SU-DHL-6 (cell line): ENCODE measurements at regions not wholly inside any gene's neighbourhood (a gene's known extent, or its start where the extent isn't known, plus 50 kb on each side); places are given as distances from the start of the nearest gene placed in this dataset.

ENCODE experiments used
- H2AFZ ChIP-seq: fragments of 200-600 bp; sonication (generic); 2 replicates; pipeline ENCODE4 v1.6.1; 2014; ENCODE audit warnings: low read depth, mild to moderate bottlenecking, moderate library complexity, mixed read lengths, antibody characterized with exemption, low read length; ENCODE audit not compliant: severe bottlenecking
- H3F3A ChIP-seq: fragments of 200-600 bp; shearing (Covaris generic); 2 replicates; pipeline ENCODE4 v1.6.0; 2016; ENCODE audit warnings: antibody characterized with exemption, mild to moderate bottlenecking; ENCODE audit not compliant: insufficient read depth
- H3K27ac ChIP-seq: fragments of 200-600 bp; sonication (generic); 2 replicates; pipeline ENCODE4 v1.5.1; 2016; ENCODE audit warnings: low read depth, mild to moderate bottlenecking, low read length, moderate library complexity, mixed read lengths
- H3K27me3 ChIP-seq: fragments of 200-600 bp; sonication (generic), shearing (Covaris generic); 2 replicates; pipeline ENCODE4 v1.6.0; 2014; ENCODE audit warnings: mild to moderate bottlenecking, low read length
- H3K36me3 ChIP-seq: fragments of 200-600 bp; sonication (generic); 2 replicates; pipeline ENCODE4 v1.6.1; 2014; ENCODE audit warnings: mild to moderate bottlenecking, low read length, mixed read lengths
- H3K4me2 ChIP-seq: fragments of 300-600, 200-600 bp; shearing (Covaris generic), sonication (generic); 2 replicates; pipeline ENCODE4 v1.6.0; 2014; ENCODE audit warnings: low read length, low read depth, mild to moderate bottlenecking; ENCODE audit not compliant: poor library complexity, severe bottlenecking
- H3K4me3 ChIP-seq: fragments of 200-600 bp; sonication (generic); 2 replicates; pipeline ENCODE4 v1.5.1; 2014; ENCODE audit warnings: antibody characterized with exemption, low read length, mild to moderate bottlenecking, mixed read lengths; ENCODE audit not compliant: insufficient read depth, poor library complexity, severe bottlenecking
- H3K79me2 ChIP-seq: fragments of 200-600 bp; sonication (generic); 2 replicates; pipeline ENCODE4 v1.6.1; 2014; ENCODE audit warnings: mild to moderate bottlenecking, low read length, moderate library complexity; ENCODE audit not compliant: insufficient read depth
- H3K9ac ChIP-seq: fragments of 200-600 bp; sonication (generic); 2 replicates; pipeline ENCODE4 v1.7.0; 2014; ENCODE audit warnings: mild to moderate bottlenecking, low read length
- H3K9me2 ChIP-seq: fragments of 200-600 bp; sonication (generic); replicated peaks from 2 replicates; pipeline ENCODE4 v1.6.1; 2014; ENCODE audit warnings: low read length; ENCODE audit not compliant: insufficient read depth
- H3K9me3 ChIP-seq: fragments of 200-600 bp; sonication (generic); 2 replicates; pipeline ENCODE4 v1.6.1; 2014; ENCODE audit warnings: low read length, mixed read lengths; ENCODE audit not compliant: insufficient read depth
- H4K20me1 ChIP-seq: fragments of 200-600 bp; sonication (generic); 2 replicates; pipeline ENCODE4 v1.6.1; 2014; ENCODE audit warnings: low read depth, mild to moderate bottlenecking, antibody characterized with exemption, low read length, moderate library complexity, mixed read lengths
- CTCF ChIP-seq: fragments of 200-600 bp; sonication (generic); IDR thresholded peaks from one replicate; pipeline ENCODE4 v1.5.1; 2017; ENCODE audit warnings: antibody characterized with exemption, mild to moderate bottlenecking, low read length, moderate library complexity; ENCODE audit not compliant: insufficient read depth, poor library complexity, severe bottlenecking
- EZH2phosphoT487 ChIP-seq: fragments of 200-600 bp; sonication (generic), shearing (Covaris generic); conservative IDR thresholded peaks from 2 replicates; pipeline ENCODE4 v1.6.1; 2018; ENCODE audit warnings: mild to moderate bottlenecking, antibody characterized with exemption, low read length, moderate library complexity, mixed read lengths

- Histone ChIP-seq H3K79me2 (no peaks in the 10 kb centered on the region), H3K4me2 (no peak overlapping the region), H4K20me1 (no peaks in the 10 kb centered on the region), H3K4me3 (no peak overlapping the region), H3K27ac (no peak overlapping the region), H3K27me3 (no peaks in the 10 kb centered on the region), H3K36me3 (no peaks in the 10 kb centered on the region), H2AFZ (no peak overlapping the region), H3K9me2 (no peaks in the 10 kb centered on the region), H3K9ac (no peak overlapping the region), H3F3A (no peaks in the 10 kb centered on the region), H3K9me3 (no peaks in the 10 kb centered on the region)
- TF ChIP-seq CTCF (peak; percentile 98), EZH2phosphoT487 (no peak)
Measured at GRCh38 chr11:19557720-19558140, 154.9 kb upstream of the NAV2 start.

GRCh38 chr11:19557185-19557584 is 155.5 kb upstream of the NAV2 start:
- Histone ChIP-seq H3K27me3 (no peaks in the 10 kb centered on the region), H3K36me3 (no peaks in the 10 kb centered on the region), H3K4me3 (no peak overlapping the region), H2AFZ (no peak overlapping the region), H3K9ac (no peak overlapping the region), H3K27ac (no peak overlapping the region), H4K20me1 (no peaks in the 10 kb centered on the region), H3K9me2 (no peaks in the 10 kb centered on the region), H3K4me2 (no peak overlapping the region), H3K9me3 (no peaks in the 10 kb centered on the region), H3K79me2 (no peaks in the 10 kb centered on the region), H3F3A (no peaks in the 10 kb centered on the region)
- no peak for TF ChIP-seq CTCF
- no peak for TF ChIP-seq EZH2phosphoT487

- H3K9me3 ChIP-seq, result no peaks in the 10 kb centered on the region
- H3K4me3 ChIP-seq, result no peak overlapping the region
- H3K36me3 ChIP-seq, result no peaks in the 10 kb centered on the region
- H3K79me2 ChIP-seq, result no peaks in the 10 kb centered on the region
- TF ChIP-seq EZH2phosphoT487, result no peak
- H3K4me2 ChIP-seq, result no peak overlapping the region
- H2AFZ ChIP-seq, result no peak overlapping the region
- H3K27ac ChIP-seq, result no peak overlapping the region
- no peaks in the 10 kb centered on the region for H3K9me2 ChIP-seq
- H3F3A ChIP-seq, result no peaks in the 10 kb centered on the region
- no peaks in the 10 kb centered on the region for H4K20me1 ChIP-seq
- H3K27me3 ChIP-seq, result no peaks in the 10 kb centered on the region
- no peak overlapping the region for H3K9ac ChIP-seq
Measured at GRCh38 chr11:19555266-19555665, 157.4 kb upstream of the NAV2 start.

- H3K9me3 ChIP-seq, result no peaks in the 10 kb centered on the region
- no peaks in the 10 kb centered on the region for H3K27me3 ChIP-seq
- H3K4me2 ChIP-seq, result no peak overlapping the region
- H4K20me1 ChIP-seq, result no peaks in the 10 kb centered on the region
- H3K79me2 ChIP-seq, result no peaks in the 10 kb centered on the region
- H3K4me3 ChIP-seq, result no peak overlapping the region
- H2AFZ ChIP-seq, result no peak overlapping the region
- no peaks in the 10 kb centered on the region for H3K9me2 ChIP-seq
- peak; percentile 78 for TF ChIP-seq CTCF
- TF ChIP-seq EZH2phosphoT487, result no peak
- H3K9ac ChIP-seq, result no peak overlapping the region
- H3K36me3 ChIP-seq, result no peaks in the 10 kb centered on the region
- H3F3A ChIP-seq, result no peaks in the 10 kb centered on the region
- no peak overlapping the region for H3K27ac ChIP-seq
Measured at GRCh38 chr11:19553683-19554333, 158.8 kb upstream of the NAV2 start.
